NCI-H2196 treated with DMSO at 0.1 percent for 48 hours (cell line): ENCODE measurements at regions not wholly inside any gene's neighbourhood (a gene's known extent, or its start where the extent isn't known, plus 50 kb on each side); places are given as distances from the start of the nearest gene placed in this dataset.

Source experiments
- DNase-seq: peaks from one replicate; lab custom pipeline; 2025; ENCODE audit not compliant: unreplicated experiment; lab: John Stamatoyannopoulos, UW

- no peak for DNase-seq
These were observed 478.5 kb upstream of the SALL1 start for GRCh38 chr16:51629576-51629975.

GRCh38 chr16:51624080-51624775 is 473.2 kb upstream of the SALL1 start:
- DNase-seq: no peak

GRCh38 chr16:51621610-51622009 is 470.5 kb upstream of the SALL1 start:
- DNase-seq: no peak

- no peak for DNase-seq
These were observed 464.1 kb upstream of the SALL1 start for GRCh38 chr16:51615141-51615540.

- no peak for DNase-seq
These were observed 456.2 kb upstream of the SALL1 start for GRCh38 chr16:51607201-51607651.

- no peak for DNase-seq
These were observed 445.2 kb upstream of the SALL1 start for GRCh38 chr16:51596247-51596646.

- no peak for DNase-seq
These were observed 441.6 kb upstream of the SALL1 start for GRCh38 chr16:51592535-51593300.

- no peak for DNase-seq
These were observed 441.0 kb upstream of the SALL1 start for GRCh38 chr16:51592001-51592501.

GRCh38 chr16:51591480-51591879 is 440.4 kb upstream of the SALL1 start:
- DNase-seq: no peak

- DNase-seq: no peak
These were observed 428.7 kb upstream of the SALL1 start for GRCh38 chr16:51579652-51580360.

GRCh38 chr16:51577621-51578303 is 426.7 kb upstream of the SALL1 start:
- DNase-seq: peak; percentile 27

GRCh38 chr16:51576498-51577195 is 425.6 kb upstream of the SALL1 start:
- DNase-seq: no peak

- DNase-seq: no peak
These were observed 422.1 kb upstream of the SALL1 start for GRCh38 chr16:51573191-51573590.

- no peak for DNase-seq
These were observed 418.3 kb upstream of the SALL1 start for GRCh38 chr16:51569203-51569931.

- DNase-seq: no peak
These were observed 416.8 kb upstream of the SALL1 start for GRCh38 chr16:51567911-51568310.

GRCh38 chr16:51565184-51565583 is 414.1 kb upstream of the SALL1 start:
- DNase-seq: no peak

GRCh38 chr16:51562891-51563290 is 411.8 kb upstream of the SALL1 start:
- DNase-seq: no peak

GRCh38 chr16:51559901-51560300 is 408.8 kb upstream of the SALL1 start:
- DNase-seq: no peak

GRCh38 chr16:51557670-51558069 is 406.6 kb upstream of the SALL1 start:
- no peak for DNase-seq
